ENCODE measurements at regions not wholly inside any gene's neighbourhood (a gene's known extent, or its start where the extent isn't known, plus 50 kb on each side); places are given as distances from the start of the nearest gene placed in this dataset.
"Not testable (repeated sequence)": the region's sequence is repeated elsewhere in the genome, so short reads cannot be mapped to it uniquely, and the experiment has no call there.

- Histone ChIP-seq H3K36me3 (ENCODE audit: insufficient read depth, low read length) (no peaks in the 10 kb centered on the region; the same call in 1 of the 2 replicates), H3K9ac (ENCODE audit: insufficient read length) (no peak overlapping the region), H3K27ac (no peak overlapping the region), H3K9me3 (ENCODE audit: low read depth, low read length) (no peaks in the 10 kb centered on the region), H3K4me3 (no peak overlapping the region)
- no peak for DNase-seq (ENCODE audit: low read depth, low spot score)
- no peak for TF ChIP-seq FOXP2 (optimal IDR thresholded peaks at IDR 0.05; ENCODE audit: control extremely low read depth, extremely low read length, insufficient read depth)
- no peak for TF ChIP-seq POLR2AphosphoS5 (IDR thresholded peaks at IDR 0.05; ENCODE audit: borderline replicate concordance, low read depth, low read length)
- TF ChIP-seq EZH2 (IDR thresholded peaks at IDR 0.05), result no peak
Observed at GRCh38 chr13:84776593-84776992, 894.3 kb upstream of the SLITRK1 start.

- not testable (repeated sequence) for H3K9me3 ChIP-seq (ENCODE audit: low read depth, low read length); H3K4me3 ChIP-seq; H3K27ac ChIP-seq; DNase-seq (ENCODE audit: low read depth, low spot score); H3K36me3 ChIP-seq (ENCODE audit: insufficient read depth, low read length); H3K9ac ChIP-seq (ENCODE audit: insufficient read length)
Observed at GRCh38 chr13:84775920-84776319, 893.6 kb upstream of the SLITRK1 start.

- no peaks in the 10 kb centered on the region for H3K9me3 ChIP-seq (ENCODE audit: low read depth, low read length)
- no peak overlapping the region for H3K4me3 ChIP-seq
- no peak overlapping the region for H3K27ac ChIP-seq
- no peak for TF ChIP-seq FOXP2 (optimal IDR thresholded peaks at IDR 0.05; ENCODE audit: control extremely low read depth, extremely low read length, insufficient read depth)
- no peak for TF ChIP-seq EZH2 (IDR thresholded peaks at IDR 0.05)
- TF ChIP-seq POLR2AphosphoS5 (IDR thresholded peaks at IDR 0.05; ENCODE audit: borderline replicate concordance, low read depth, low read length), result no peak
- no peak for DNase-seq (ENCODE audit: low read depth, low spot score)
- H3K9ac ChIP-seq (ENCODE audit: insufficient read length), result no peak overlapping the region
- no peaks in the 10 kb centered on the region; the same call in 1 of the 2 replicates for H3K36me3 ChIP-seq (ENCODE audit: insufficient read depth, low read length)
Observed at GRCh38 chr13:84774111-84774510, 891.8 kb upstream of the SLITRK1 start.

GRCh38 chr13:84760956-84761355 is 878.7 kb upstream of the SLITRK1 start:
- no peak overlapping the region for H3K9ac ChIP-seq (ENCODE audit: insufficient read length)
- no peak overlapping the region for H3K4me3 ChIP-seq
- H3K9me3 ChIP-seq (ENCODE audit: low read depth, low read length), result no peaks in the 10 kb centered on the region
- H3K36me3 ChIP-seq (ENCODE audit: insufficient read depth, low read length), result no peaks in the 10 kb centered on the region
- no peak overlapping the region for H3K27ac ChIP-seq
- TF ChIP-seq POLR2AphosphoS5 (IDR thresholded peaks at IDR 0.05; ENCODE audit: borderline replicate concordance, low read depth, low read length), result no peak
- TF ChIP-seq FOXP2 (optimal IDR thresholded peaks at IDR 0.05; ENCODE audit: control extremely low read depth, extremely low read length, insufficient read depth), result no peak
- no peak for TF ChIP-seq EZH2 (IDR thresholded peaks at IDR 0.05)
- DNase-seq (ENCODE audit: low read depth, low spot score), result no peak

- DNase-seq (ENCODE audit: low read depth, low spot score), result no peak
- H3K36me3 ChIP-seq (ENCODE audit: insufficient read depth, low read length), result no peaks in the 10 kb centered on the region; the same call in 1 of the 2 replicates
- no peak overlapping the region for H3K9ac ChIP-seq (ENCODE audit: insufficient read length)
- TF ChIP-seq POLR2AphosphoS5 (IDR thresholded peaks at IDR 0.05; ENCODE audit: borderline replicate concordance, low read depth, low read length) (no peak), EZH2 (IDR thresholded peaks at IDR 0.05) (no peak), FOXP2 (optimal IDR thresholded peaks at IDR 0.05; ENCODE audit: control extremely low read depth, extremely low read length, insufficient read depth) (no peak)
- H3K27ac ChIP-seq, result no peak overlapping the region
- no peak overlapping the region for H3K4me3 ChIP-seq
- no peaks in the 10 kb centered on the region for H3K9me3 ChIP-seq (ENCODE audit: low read depth, low read length)
Observed at GRCh38 chr13:84749126-84749525, 866.9 kb upstream of the SLITRK1 start.

GRCh38 chr13:84745051-84745551 is 862.8 kb upstream of the SLITRK1 start:
- peak overlapping the region; percentile 55 for H3K4me3 ChIP-seq
- H3K36me3 ChIP-seq (ENCODE audit: insufficient read depth, low read length), result no peaks in the 10 kb centered on the region; the same call in 1 of the 2 replicates
- TF ChIP-seq POLR2AphosphoS5 (IDR thresholded peaks at IDR 0.05; ENCODE audit: borderline replicate concordance, low read depth, low read length), result peak; percentile 62; the same call in 1 of the 2 replicates
- no peak for TF ChIP-seq FOXP2 (optimal IDR thresholded peaks at IDR 0.05; ENCODE audit: control extremely low read depth, extremely low read length, insufficient read depth)
- H3K27ac ChIP-seq, result peak overlapping the region; percentile 96
- H3K9me3 ChIP-seq (ENCODE audit: low read depth, low read length), result peaks cover 4% of the 10 kb centered on the region; the same call in 1 of the 2 replicates
- no peak overlapping the region for H3K9ac ChIP-seq (ENCODE audit: insufficient read length)
- DNase-seq (ENCODE audit: low read depth, low spot score), result peak; percentile 95

GRCh38 chr13:84744203-84744602 is 861.9 kb upstream of the SLITRK1 start:
- TF ChIP-seq POLR2AphosphoS5 (IDR thresholded peaks at IDR 0.05; ENCODE audit: borderline replicate concordance, low read depth, low read length) (peak; percentile 69; the same call in 1 of the 2 replicates), FOXP2 (optimal IDR thresholded peaks at IDR 0.05; ENCODE audit: control extremely low read depth, extremely low read length, insufficient read depth) (peak; percentile 91), EZH2 (IDR thresholded peaks at IDR 0.05) (no peak)
- Histone ChIP-seq H3K9me3 (ENCODE audit: low read depth, low read length) (peaks cover 4% of the 10 kb centered on the region; the same call in 1 of the 2 replicates), H3K4me3 (peak overlapping the region; percentile 55), H3K9ac (ENCODE audit: insufficient read length) (peak overlapping the region; percentile 14), H3K27ac (peak overlapping the region; percentile 96), H3K36me3 (ENCODE audit: insufficient read depth, low read length) (no peaks in the 10 kb centered on the region; the same call in 1 of the 2 replicates)
- DNase-seq (ENCODE audit: low read depth, low spot score), result peak; percentile 93

- H3K27ac ChIP-seq, result no peak overlapping the region
- TF ChIP-seq FOXP2 (optimal IDR thresholded peaks at IDR 0.05; ENCODE audit: control extremely low read depth, extremely low read length, insufficient read depth) (no peak), POLR2AphosphoS5 (IDR thresholded peaks at IDR 0.05; ENCODE audit: borderline replicate concordance, low read depth, low read length) (no peak), EZH2 (IDR thresholded peaks at IDR 0.05) (no peak)
- H3K4me3 ChIP-seq, result no peak overlapping the region
- peaks cover 4% of the 10 kb centered on the region; the same call in 1 of the 2 replicates for H3K9me3 ChIP-seq (ENCODE audit: low read depth, low read length)
- no peak for DNase-seq (ENCODE audit: low read depth, low spot score)
- no peak overlapping the region for H3K9ac ChIP-seq (ENCODE audit: insufficient read length)
- no peaks in the 10 kb centered on the region; the same call in 1 of the 2 replicates for H3K36me3 ChIP-seq (ENCODE audit: insufficient read depth, low read length)
Observed at GRCh38 chr13:84741253-84741652, 859.0 kb upstream of the SLITRK1 start.

GRCh38 chr13:84739021-84739420 is 856.7 kb upstream of the SLITRK1 start:
- TF ChIP-seq POLR2AphosphoS5 (IDR thresholded peaks at IDR 0.05; ENCODE audit: borderline replicate concordance, low read depth, low read length) (no peak), FOXP2 (optimal IDR thresholded peaks at IDR 0.05; ENCODE audit: control extremely low read depth, extremely low read length, insufficient read depth) (no peak), EZH2 (IDR thresholded peaks at IDR 0.05) (no peak)
- H3K36me3 ChIP-seq (ENCODE audit: insufficient read depth, low read length), result no peaks in the 10 kb centered on the region
- no peak overlapping the region for H3K9ac ChIP-seq (ENCODE audit: insufficient read length)
- peaks cover 4% of the 10 kb centered on the region; the same call in 1 of the 2 replicates for H3K9me3 ChIP-seq (ENCODE audit: low read depth, low read length)
- peak overlapping the region; percentile 34; the same call in 1 of the 2 replicates for H3K27ac ChIP-seq
- peak; percentile 28 for DNase-seq (ENCODE audit: low read depth, low spot score)
- H3K4me3 ChIP-seq, result no peak overlapping the region
